NCI-H1105 treated with DMSO at 0.1 percent for 48 hours (cell line): ENCODE measurements at regions not wholly inside any gene's neighbourhood (a gene's known extent, or its start where the extent isn't known, plus 50 kb on each side); places are given as distances from the start of the nearest gene placed in this dataset.

Experiments
- DNase-seq: peaks from one replicate; lab custom pipeline; 2025; lab: John Stamatoyannopoulos, UW

DNA sequence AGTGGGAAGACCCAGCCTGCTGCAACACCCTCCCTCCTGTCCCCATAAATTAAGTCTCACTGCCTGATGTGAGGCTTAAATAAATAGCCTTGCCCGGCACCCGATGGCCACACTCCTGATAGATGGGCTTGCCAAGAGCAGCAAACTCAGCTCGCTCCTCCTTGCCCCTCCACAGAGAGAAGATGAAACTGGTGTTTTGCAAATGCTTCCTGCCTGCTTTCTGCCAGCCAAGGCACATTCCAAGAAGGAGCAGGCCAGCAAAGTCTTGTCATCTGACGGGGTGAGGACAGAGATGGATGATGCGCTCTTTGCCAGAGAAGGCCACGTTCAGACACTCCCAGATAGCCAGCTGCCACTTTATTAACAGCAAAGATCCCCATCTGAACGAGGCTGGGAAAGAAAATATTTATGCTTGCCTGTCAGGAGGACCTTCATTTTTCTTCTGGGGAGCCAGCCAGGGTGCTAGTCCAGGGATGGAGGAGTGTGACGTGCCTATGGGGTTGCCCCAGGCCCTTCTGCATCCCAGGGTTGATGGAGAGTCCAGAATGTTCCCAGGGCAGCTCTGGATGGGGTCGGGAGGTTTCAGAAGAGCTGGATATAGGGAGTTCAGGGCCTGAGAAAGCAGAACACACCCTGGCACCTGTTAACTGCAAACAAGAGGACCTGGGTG lies 265.4 kb downstream of the FOXD2 start:
- no peak for DNase-seq

DNA sequence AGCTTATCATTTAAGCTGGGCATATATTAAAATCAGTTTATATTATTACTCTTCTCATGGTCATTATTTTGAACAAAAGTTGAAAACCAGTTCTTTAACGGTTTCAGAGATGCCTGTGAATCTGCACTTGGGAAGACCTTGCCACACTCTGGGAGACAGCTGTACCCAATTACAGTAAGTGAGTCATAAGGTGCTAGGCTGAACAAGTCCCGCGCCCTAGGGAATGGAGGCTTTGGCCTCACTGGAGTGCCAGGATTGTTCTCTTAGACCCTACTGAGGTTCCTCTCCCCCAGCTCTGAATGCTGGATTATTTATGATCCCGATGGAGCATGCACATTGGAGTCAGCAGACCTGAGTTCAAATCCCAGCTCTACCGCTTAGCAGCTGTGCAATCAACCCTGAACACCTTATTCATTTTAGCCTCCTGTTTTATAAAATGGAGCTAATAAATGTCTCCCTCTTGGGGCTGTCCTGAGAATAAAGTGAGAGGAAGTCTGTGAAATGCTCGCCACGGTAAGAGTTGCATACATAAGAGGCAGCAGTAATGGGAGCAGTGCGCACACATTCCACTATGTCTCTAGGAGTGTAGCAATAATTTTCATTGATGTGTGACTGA lies 266.2 kb downstream of the FOXD2 start:
- DNase-seq, result no peak

DNA sequence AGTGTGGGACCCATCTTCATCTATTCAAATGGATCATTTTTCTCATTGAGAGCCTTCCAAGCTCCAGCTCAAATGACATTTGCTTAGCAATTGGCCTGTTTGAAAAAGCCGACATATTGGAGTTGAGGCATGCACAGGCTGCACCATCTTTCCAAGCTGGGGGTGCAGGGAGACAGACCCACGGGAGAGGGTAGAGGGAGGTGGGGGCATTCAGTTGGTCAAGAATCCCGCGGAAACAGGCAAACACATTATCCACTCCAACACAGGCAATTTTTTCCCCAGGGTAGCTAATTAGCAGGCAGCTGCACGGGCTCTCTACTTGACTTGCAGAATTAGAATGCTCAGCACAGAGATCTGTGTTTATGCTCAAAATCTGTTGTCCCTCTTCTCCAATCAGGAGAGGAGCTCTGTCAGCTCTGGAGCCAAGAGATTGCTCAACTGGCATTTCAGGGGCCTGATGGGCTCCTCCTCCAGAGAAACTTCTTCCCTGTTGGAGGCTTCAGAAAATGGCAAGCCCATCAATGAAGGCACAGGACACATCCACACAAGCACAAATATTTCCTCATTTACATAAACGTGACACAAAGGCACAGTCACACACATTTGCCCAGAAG lies 267.8 kb downstream of the FOXD2 start:
- peak; percentile 87 for DNase-seq

DNA sequence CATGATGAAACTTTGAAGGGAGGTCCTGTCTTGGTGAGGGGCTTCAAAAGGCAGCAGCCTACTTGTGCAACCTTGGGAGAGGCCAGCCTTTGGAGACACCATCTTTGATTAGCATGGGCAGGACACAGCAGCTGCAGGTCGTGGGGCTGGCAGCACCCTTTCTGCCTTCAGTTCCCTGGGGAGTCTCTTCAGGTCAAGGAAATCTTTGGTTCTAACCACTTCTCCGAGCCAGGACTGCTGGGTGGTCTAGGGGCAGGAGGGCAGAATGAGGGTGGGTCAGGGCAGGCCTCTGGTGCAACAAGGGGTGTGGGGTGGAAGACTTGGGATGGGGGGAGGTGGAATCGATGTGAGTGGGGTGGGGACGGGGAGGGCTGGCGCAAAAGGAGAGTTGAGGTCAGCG lies 269.7 kb downstream of the FOXD2 start:
- DNase-seq, result no peak

DNA sequence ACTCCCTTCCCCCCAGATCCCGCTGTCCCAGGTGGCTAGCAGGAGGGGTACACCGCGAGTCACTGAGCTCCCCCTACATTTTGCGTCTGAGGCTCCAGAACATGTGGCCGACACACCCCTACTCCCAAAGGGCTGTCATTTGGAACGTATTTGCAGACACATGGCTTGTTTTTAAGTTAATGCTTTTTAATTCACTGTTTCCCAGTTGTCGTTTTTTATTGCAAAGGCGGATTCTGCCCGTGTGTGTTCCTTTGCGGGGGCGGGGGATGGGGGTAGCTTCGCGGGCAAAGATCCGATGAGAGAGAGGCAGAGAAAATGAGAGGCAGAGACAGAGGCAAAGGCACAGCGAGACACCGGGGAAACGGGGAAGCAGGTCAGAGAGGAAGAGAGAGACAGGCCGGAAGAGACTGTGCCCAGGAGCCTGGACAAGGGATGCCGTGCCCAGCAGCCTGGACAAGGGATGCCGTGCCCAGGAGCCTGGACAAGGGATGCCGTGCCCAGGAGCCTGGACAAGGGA lies 270.2 kb downstream of the FOXD2 start:
- no peak for DNase-seq

DNA sequence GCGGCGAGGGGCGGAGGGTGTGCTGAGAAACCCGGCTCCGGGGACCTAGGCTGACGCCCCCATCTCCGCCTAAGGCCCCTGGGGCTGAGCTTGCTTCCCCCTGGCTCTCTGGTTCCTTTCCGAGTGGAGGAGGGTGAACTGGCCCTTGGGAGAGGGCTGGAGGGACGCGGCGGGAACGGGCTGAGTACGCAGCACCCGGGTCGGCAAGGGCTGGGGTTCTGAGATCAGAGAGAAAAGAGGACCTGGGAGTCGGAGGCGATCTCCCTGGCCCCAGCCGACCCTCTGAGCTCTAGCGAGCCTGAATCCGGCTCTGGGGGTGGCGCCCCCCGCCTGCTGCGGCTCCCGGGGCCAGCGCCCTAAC lies 270.8 kb downstream of the FOXD2 start:
- DNase-seq, result no peak

DNA sequence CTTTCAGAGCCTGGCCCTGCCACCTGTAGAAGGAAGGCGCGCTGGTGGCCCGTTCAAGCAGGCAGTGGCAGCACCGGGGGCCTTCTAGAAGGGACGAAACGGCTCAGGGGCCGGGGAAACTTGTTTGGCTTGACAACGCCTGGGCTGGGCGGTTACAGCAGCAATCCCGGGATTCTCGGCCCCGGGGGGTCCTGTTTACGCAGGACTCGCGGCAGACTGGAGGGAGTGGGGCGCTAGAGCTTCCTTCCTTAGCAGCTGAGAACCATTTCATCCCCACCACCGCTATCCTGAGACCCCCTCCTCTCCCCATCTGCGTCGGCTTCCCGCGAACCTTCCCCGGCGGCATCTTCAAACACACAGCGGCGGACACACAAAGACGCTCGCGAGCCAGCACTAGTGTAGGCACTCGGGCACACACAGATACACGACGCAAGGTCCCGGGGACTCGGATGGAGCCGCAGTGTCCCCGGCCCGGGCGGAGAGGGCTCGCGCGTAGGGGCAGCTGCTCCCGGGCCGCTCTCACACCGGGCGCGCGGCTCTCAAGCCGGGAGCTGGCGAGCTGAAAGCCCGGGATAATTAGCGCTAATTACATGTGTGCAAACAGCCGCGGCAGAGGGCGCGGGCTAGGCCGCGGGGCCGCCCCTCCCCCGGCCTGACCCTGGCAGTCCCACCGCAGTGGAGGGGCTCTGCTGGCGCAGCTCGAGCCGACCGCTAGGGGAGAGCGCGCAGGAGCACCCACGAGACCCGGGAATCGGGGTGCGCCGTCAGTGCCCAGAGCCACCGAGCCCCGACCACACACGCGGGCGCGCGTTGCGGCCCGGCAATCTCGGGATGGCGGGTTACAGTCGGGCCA lies 271.4 kb downstream of the FOXD2 start:
- DNase-seq, result peak; percentile 92

DNA sequence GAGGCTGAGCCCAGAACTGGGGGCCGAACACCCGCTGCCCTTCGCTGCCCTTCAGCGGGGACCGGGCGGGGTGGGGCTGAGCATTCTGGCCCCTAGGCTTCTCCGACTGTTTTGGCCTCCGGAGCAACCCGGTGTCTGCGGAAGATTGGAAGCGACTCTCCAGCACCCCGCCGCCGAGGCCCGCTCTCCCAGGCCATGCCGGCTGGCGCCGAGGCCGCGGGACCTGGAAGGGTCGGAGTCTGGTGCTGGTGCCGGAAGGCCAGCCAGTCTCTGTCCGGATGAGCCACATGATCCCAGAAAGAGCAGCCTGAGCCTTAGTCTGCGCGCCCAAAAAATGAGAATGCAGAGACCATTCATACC lies 272.0 kb downstream of the FOXD2 start:
- peak; percentile 60 for DNase-seq

DNA sequence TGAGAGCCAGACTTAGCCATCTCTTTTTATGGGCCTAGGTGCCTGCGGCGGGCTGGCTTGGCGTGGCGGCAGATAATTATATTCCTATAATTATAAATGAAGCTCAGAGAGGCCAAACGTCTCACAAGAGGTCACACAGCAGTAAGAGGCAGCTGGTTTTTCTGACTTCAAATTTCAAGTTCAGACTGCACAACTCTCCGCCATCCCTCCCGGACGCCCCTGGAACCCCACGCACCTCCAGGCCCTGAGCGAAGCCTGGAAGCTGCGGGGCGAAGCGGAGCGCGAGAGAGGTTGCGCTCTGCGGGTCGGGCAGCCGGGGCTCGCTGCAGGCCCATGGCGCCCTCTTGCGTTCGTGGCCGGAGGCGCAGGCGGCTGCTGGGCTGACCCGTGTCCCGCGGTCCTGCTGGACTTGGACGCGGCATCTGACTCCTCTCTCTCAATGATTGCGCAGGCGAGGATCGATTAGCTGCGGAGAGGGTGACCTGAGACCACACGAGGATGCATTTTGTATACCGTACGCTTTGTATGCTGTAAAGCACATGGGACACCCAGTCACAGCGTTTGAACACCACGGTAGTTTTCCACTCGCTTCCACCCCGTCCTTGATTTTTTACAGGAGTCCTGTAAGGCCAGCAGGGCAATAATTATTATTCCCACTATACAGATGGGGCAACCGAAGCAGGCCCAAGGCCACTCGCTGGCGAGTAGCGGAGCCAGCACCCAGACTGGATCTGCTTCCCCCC lies 272.7 kb downstream of the FOXD2 start:
- peak; percentile 56 for DNase-seq
